Left lung (tissue), 4 donors: ENCODE measurements at regions not wholly inside any gene's neighbourhood (a gene's known extent, or its start where the extent isn't known, plus 50 kb on each side); places are given as distances from the start of the nearest gene placed in this dataset.

Experiments
- ATAC-seq: fragments of 200-7000 bp; cut with Tn5 transposase; one replicate; pipeline ENCODE4 v1.9.1; 2020; ENCODE audit warnings: moderate library complexity
- DNase-seq, 4 donors: peaks; one replicate each; pipeline ENCODE4 v3.0.0-alpha.2; 2013 to 2020
- H3K27ac ChIP-seq, 2 donors: fragments of 200-600 bp; sonication (generic) in 1 of 2; one replicate each; pipeline versions ENCODE4 v1.5.0 to v1.8.0; 2020 to 2021
- H3K27me3 ChIP-seq, 2 donors: fragments of 200-600 bp; sonication (generic) in 1 of 2; one replicate each; pipeline versions ENCODE4 v1.5.0 to v1.8.0; 2020 to 2021
- H3K36me3 ChIP-seq, 2 donors: fragments of 200-600 bp; sonication (generic) in 1 of 2; one replicate each; pipeline versions ENCODE4 v1.5.0 to v1.8.0; 2020 to 2021
- H3K4me1 ChIP-seq, 2 donors: fragments of 200-600 bp; one replicate each; pipeline ENCODE4 v1.8.0; 2021
- H3K4me3 ChIP-seq, 2 donors: fragments of 200-600 bp; sonication (generic) in 1 of 2; one replicate each; pipeline versions ENCODE4 v1.5.0 to v1.8.0; 2020 to 2021; ENCODE audit warnings: mild to moderate bottlenecking in 1 of 2
- H3K9me3 ChIP-seq, 2 donors: fragments of 200-600 bp; sonication (generic) in 1 of 2; one replicate each; pipeline versions ENCODE4 v1.5.0 to v1.8.0; 2020 to 2021
- intact Hi-C, 2 donors: fragments of 100-400 bp; cut with DNase I; formaldehyde crosslinking; loops; one replicate each; pipeline versions ENCODE4 v1.11.2 to v1.14.2; 2022
- TF ChIP-seq, protein P1 (sequence below), 2 donors: fragments of 200-600 bp; sonication (generic) in 1 of 2; IDR thresholded peaks; one replicate each; pipeline versions ENCODE4 v1.5.0 to v1.8.0; 2021; ENCODE audit warnings: antibody characterized with exemption in 2 of 2
- donor health status: DM: no; HTN: yes; CAD: no.
- donor health status: DM: no; HTN: no; CAD: no.

DNA sequence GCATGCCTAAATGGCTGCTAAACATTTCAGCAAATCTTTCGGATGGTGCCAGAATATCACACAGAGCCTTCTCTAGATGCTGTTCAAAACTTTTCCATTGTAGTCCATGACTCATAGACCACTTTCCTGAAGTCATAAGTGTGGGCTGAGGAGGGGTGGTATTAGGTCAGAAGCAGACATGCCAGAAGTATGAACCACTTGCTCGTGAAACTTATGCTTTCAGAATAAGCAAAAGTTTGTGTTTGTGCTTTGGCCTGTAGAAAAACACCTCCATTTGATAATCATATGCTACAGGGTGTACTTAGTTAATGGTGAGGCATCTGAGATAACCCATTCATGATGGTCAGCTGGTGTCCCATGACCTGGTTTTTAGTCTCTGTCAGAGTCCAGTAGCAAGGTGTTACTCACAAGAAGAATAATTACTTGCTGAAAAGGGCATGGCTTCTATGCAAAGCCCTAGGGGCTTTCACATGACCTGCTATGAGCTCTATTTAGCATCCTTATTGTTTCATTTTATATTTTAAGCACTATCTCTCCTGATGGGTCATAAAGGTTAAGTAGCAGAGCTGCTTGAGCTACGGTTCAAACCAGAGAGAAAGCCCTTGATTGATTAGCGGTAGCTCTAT is 183.1 kb upstream of the IVNS1ABP start:
- no peak for DNase-seq
- Histone ChIP-seq H3K4me3 (no peak overlapping the region), H3K4me1 (peaks cover 0 to 3% of the 10 kb centered on the region in 2 donors), H3K9me3 (no peaks in the 10 kb centered on the region), H3K36me3 (no peaks in the 10 kb centered on the region), H3K27me3 (no peaks in the 10 kb centered on the region), H3K27ac (no peak overlapping the region)
- TF ChIP-seq, protein P1, sequence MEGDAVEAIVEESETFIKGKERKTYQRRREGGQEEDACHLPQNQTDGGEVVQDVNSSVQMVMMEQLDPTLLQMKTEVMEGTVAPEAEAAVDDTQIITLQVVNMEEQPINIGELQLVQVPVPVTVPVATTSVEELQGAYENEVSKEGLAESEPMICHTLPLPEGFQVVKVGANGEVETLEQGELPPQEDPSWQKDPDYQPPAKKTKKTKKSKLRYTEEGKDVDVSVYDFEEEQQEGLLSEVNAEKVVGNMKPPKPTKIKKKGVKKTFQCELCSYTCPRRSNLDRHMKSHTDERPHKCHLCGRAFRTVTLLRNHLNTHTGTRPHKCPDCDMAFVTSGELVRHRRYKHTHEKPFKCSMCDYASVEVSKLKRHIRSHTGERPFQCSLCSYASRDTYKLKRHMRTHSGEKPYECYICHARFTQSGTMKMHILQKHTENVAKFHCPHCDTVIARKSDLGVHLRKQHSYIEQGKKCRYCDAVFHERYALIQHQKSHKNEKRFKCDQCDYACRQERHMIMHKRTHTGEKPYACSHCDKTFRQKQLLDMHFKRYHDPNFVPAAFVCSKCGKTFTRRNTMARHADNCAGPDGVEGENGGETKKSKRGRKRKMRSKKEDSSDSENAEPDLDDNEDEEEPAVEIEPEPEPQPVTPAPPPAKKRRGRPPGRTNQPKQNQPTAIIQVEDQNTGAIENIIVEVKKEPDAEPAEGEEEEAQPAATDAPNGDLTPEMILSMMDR (IDR thresholded peaks at IDR 0.05), result no peak
- intact Hi-C loops, result no loop called here
- peak; percentile 52 for ATAC-seq

DNA sequence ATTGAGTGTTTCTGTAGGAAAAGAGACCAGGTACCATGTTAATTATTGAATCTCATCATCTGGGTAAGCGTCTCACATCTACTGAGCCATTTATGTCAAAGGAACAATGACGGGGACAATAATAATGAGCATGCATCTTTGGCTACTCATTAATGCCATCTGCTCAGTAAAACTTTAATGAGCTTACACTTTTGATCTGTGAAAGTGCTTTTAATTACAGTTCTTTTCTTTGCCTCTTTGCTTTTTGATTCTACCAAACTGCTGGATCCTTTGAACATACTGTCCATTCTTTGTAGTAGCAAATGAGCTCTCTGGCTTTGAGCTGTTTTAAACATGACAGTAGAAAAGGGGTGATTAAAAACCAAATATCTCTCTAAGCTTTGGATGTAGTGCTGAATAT is 181.2 kb upstream of the IVNS1ABP start:
- Histone ChIP-seq H3K4me3 (no peak overlapping the region), H3K36me3 (no peaks in the 10 kb centered on the region), H3K9me3 (no peaks in the 10 kb centered on the region), H3K27ac (no peak overlapping the region), H3K27me3 (no peaks in the 10 kb centered on the region), H3K4me1 (peaks cover 0 to 5% of the 10 kb centered on the region in 2 donors)
- no peak for ATAC-seq
- intact Hi-C loops, result no loop called here
- TF ChIP-seq, protein P1 (IDR thresholded peaks at IDR 0.05), result no peak
- no peak for DNase-seq

- Histone ChIP-seq H3K27ac (no peak overlapping the region), H3K27me3 (no peaks in the 10 kb centered on the region), H3K4me1 (peaks cover 0 to 5% of the 10 kb centered on the region in 2 donors), H3K9me3 (no peaks in the 10 kb centered on the region), H3K4me3 (no peak overlapping the region), H3K36me3 (no peaks in the 10 kb centered on the region)
- ATAC-seq, result no peak
- DNase-seq, result no peak
- intact Hi-C loops, result no loop called here
- TF ChIP-seq, protein P1 (IDR thresholded peaks at IDR 0.05), result no peak
Measured at GRCh38 chr1:185497177-185497576, 180.1 kb upstream of the IVNS1ABP start.

GRCh38 chr1:185495898-185496297 is 178.9 kb upstream of the IVNS1ABP start:
- peaks cover 0 to 5% of the 10 kb centered on the region in 2 donors for H3K4me1 ChIP-seq
- H3K27me3 ChIP-seq, result no peaks in the 10 kb centered on the region
- no peaks in the 10 kb centered on the region for H3K36me3 ChIP-seq
- no peaks in the 10 kb centered on the region for H3K9me3 ChIP-seq
- H3K27ac ChIP-seq, result no peak overlapping the region
- intact Hi-C loops, result no loop called here
- DNase-seq (no peak), ATAC-seq (no peak)
- H3K4me3 ChIP-seq, result no peak overlapping the region
- TF ChIP-seq, protein P1 (IDR thresholded peaks at IDR 0.05), result no peak

GRCh38 chr1:185495007-185495406 is 178.0 kb upstream of the IVNS1ABP start:
- Histone ChIP-seq H3K9me3 (no peaks in the 10 kb centered on the region), H3K4me1 (peaks cover 0 to 5% of the 10 kb centered on the region in 2 donors), H3K4me3 (no peak overlapping the region), H3K27me3 (no peaks in the 10 kb centered on the region), H3K36me3 (no peaks in the 10 kb centered on the region), H3K27ac (no peak overlapping the region)
- TF ChIP-seq, protein P1 (IDR thresholded peaks at IDR 0.05), result no peak
- DNase-seq (no peak), ATAC-seq (peak; percentile 29)
- intact Hi-C loops, result no loop called here
